Endothelial cell of umbilical vein (primary cell): ENCODE measurements at regions not wholly inside any gene's neighbourhood (a gene's known extent, or its start where the extent isn't known, plus 50 kb on each side); places are given as distances from the start of the nearest gene placed in this dataset.
"Not testable (repeated sequence)": the region's sequence is repeated elsewhere in the genome, so short reads cannot be mapped to it uniquely, and the experiment has no call there.

Experiments used
- BruUV-seq: library from RNA; stranded (reverse); fragments of 400-500 nt; replicated peaks from 2 replicates; lab custom pipeline; 2021; lab: Mats Ljungman, UMichigan
- CTCF ChIA-PET: fragments of 300-600, 350-600 bp; sonication (Branson Sonifier 250); formaldehyde crosslinking; loops from one replicate; lab custom pipeline; 2021; ENCODE audit warnings: antibody characterized with exemption, inconsistent platforms; lab: Charles Lee
- POLR2A ChIA-PET: fragments of 300-600, 350-600 bp; sonication (Branson Sonifier 250); formaldehyde crosslinking; loops from one replicate; lab custom pipeline; 2021; ENCODE audit warnings: antibody characterized with exemption, inconsistent platforms; lab: Charles Lee
- DNase-seq: peaks from one replicate; pipeline ENCODE4 v3.0.0-alpha.2; 2011; ENCODE audit warnings: low read depth, low spot score
- FAIRE-seq: peaks from 2 replicates; lab custom pipeline; 2011; peaks lifted over from hg19 to GRCh38; lab: Jason Lieb, UNC
- H2AFZ ChIP-seq: 2 replicates; pipeline ENCODE4 v1.6.0; 2012; ENCODE audit warnings: low read depth, low read length, control low read depth, inconsistent platforms
- H3K27ac ChIP-seq: 2 replicates; pipeline ENCODE4 v1.5.1; 2011; ENCODE audit warnings: low read depth, mild to moderate bottlenecking, control low read depth, low read length, moderate library complexity; ENCODE audit not compliant: insufficient read depth
- H3K27me3 ChIP-seq, 2 experiments: 2 replicates each; pipeline versions ENCODE4 v1.6.0 to v1.6.1; 2011; ENCODE audit warnings: low read length in 2 of 2, mixed read lengths in 1 of 2; ENCODE audit not compliant: control insufficient read depth in 2 of 2, insufficient read depth in 2 of 2
- H3K36me3 ChIP-seq, 2 experiments: 2 replicates in 1 of 2; 3 replicates in 1 of 2; pipeline ENCODE4 v1.5.1; 2011; ENCODE audit warnings: low read length in 2 of 2, mild to moderate bottlenecking in 1 of 2, moderate library complexity in 1 of 2; ENCODE audit not compliant: control insufficient read depth in 2 of 2, insufficient read depth in 2 of 2; ENCODE audit errors: extremely low read depth in 1 of 2
- H3K4me1 ChIP-seq: 3 replicates; pipeline ENCODE4 v1.5.1; 2011; ENCODE audit warnings: mild to moderate bottlenecking, low read length; ENCODE audit not compliant: control insufficient read depth, insufficient read depth; ENCODE audit errors: extremely low read depth
- H3K4me2 ChIP-seq: 2 replicates; pipeline ENCODE4 v1.6.1; 2011; ENCODE audit warnings: low read length, control low read depth, mixed read lengths; ENCODE audit not compliant: insufficient read depth
- H3K4me3 ChIP-seq, 3 experiments: fragments of 200-600 bp in 1 of 3; sonication (generic), shearing (Covaris generic) in 1 of 3; replicated peaks in 1 of 3; 2 replicates each; pipeline ENCODE4 v1.5.1; 2011 to 2016; ENCODE audit warnings: control low read depth in 3 of 3, low read length in 3 of 3, mild to moderate bottlenecking in 2 of 3, inconsistent platforms in 1 of 3, low read depth in 1 of 3, moderate library complexity in 1 of 3; ENCODE audit not compliant: insufficient read depth in 1 of 3
- H3K79me2 ChIP-seq: 2 replicates; pipeline ENCODE4 v1.6.0; 2012; ENCODE audit warnings: low read length, inconsistent platforms; ENCODE audit not compliant: control insufficient read depth, insufficient read depth
- H3K9ac ChIP-seq: replicated peaks from 2 replicates; pipeline ENCODE3; 2011; ENCODE audit warnings: low read length, control low read depth; ENCODE audit not compliant: insufficient read depth; ENCODE audit errors: extremely low read depth
- H3K9me1 ChIP-seq: replicated peaks from 3 replicates; pipeline ENCODE4 v1.6.0; 2011; ENCODE audit warnings: mild to moderate bottlenecking, low read length; ENCODE audit not compliant: control insufficient read depth, insufficient read depth; ENCODE audit errors: extremely low read depth
- H3K9me3 ChIP-seq: replicated peaks from 2 replicates; pipeline ENCODE4 v1.5.1; 2012; ENCODE audit warnings: low read length, inconsistent platforms; ENCODE audit not compliant: control insufficient read depth, insufficient read depth
- H4K20me1 ChIP-seq: replicated peaks from 2 replicates; pipeline ENCODE3; 2011; ENCODE audit warnings: mild to moderate bottlenecking, low read length; ENCODE audit not compliant: control insufficient read depth, insufficient read depth; ENCODE audit errors: extremely low read depth
- FOS ChIP-seq: IDR thresholded peaks from 2 replicates; pipeline ENCODE4 v1.6.1; 2011; ENCODE audit warnings: mild to moderate bottlenecking, low read length, moderate library complexity, borderline replicate concordance; ENCODE audit not compliant: insufficient read depth
- GATA2 ChIP-seq: IDR thresholded peaks from 2 replicates; pipeline ENCODE4 v1.7.0; 2011; ENCODE audit warnings: low read depth, mild to moderate bottlenecking, moderate library complexity, mixed read lengths, low read length; ENCODE audit not compliant: insufficient read length, insufficient read depth
- JUN ChIP-seq: IDR thresholded peaks from 2 replicates; pipeline ENCODE4 v1.6.1; 2011; ENCODE audit warnings: borderline replicate concordance, low read depth; ENCODE audit not compliant: insufficient read length, insufficient read depth
- MYC ChIP-seq: IDR thresholded peaks from one replicate; pipeline ENCODE4 v1.6.1; 2011; ENCODE audit warnings: mild to moderate bottlenecking, low read depth, low read length
- POLR2A ChIP-seq: IDR thresholded peaks from 2 replicates; pipeline ENCODE4 v1.6.1; 2012; ENCODE audit warnings: low read depth, mild to moderate bottlenecking, control low read depth, low read length
- POLR2AphosphoS5 ChIP-seq: IDR thresholded peaks from 2 replicates; pipeline ENCODE4 v1.6.1; 2012; ENCODE audit warnings: low read depth, mild to moderate bottlenecking, control low read depth, low read length, moderate library complexity; ENCODE audit not compliant: insufficient read depth
- dilution Hi-C: fragments of 300-500 bp; cut with MboI; formaldehyde crosslinking; loops from one replicate; pipeline ENCODE4 v1.15.0; 2019; ENCODE audit warnings: low sequenced_read_pairs; ENCODE audit not compliant: extremely low pct_ligation_motif_present
- intact Hi-C: fragments of 100-400 bp; cut with micrococcal nuclease; formaldehyde crosslinking; loops from one replicate; pipeline ENCODE4 v1.10.0; 2022
- TF ChIP-seq, protein P1 (sequence below), 2 donors: IDR thresholded peaks; 1 replicate in 1 of 2; 2 replicates in 1 of 2; pipeline ENCODE4 v1.5.1; 2011; ENCODE audit warnings: low read length in 2 of 2, mild to moderate bottlenecking in 2 of 2, moderate library complexity in 2 of 2, control low read depth in 1 of 2, inconsistent platforms in 1 of 2, low read depth in 1 of 2; ENCODE audit not compliant: insufficient read depth in 1 of 2; ENCODE audit errors: extremely low read depth in 1 of 2

DNA sequence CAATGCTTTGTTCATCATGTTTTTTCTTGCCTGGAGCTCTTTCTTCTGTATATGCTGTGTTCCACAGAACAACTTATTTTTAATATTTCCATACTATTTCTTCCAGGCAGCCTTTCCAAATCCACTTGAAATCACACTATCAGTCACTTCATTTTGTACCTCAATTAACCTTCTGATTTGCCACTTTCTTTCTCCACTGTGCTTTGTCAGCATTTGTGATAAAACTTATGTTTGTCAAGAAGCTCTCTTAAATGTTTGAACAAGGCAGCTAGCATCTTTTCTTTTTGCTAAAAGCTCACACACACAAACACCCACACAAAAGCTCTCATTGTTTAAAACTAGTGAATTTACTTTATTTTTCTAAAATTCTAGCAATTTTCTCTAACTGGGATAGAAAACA is 2014.7 kb upstream of the RAG2 start:
- CTCF ChIA-PET: no interaction called here
- Histone ChIP-seq H3K27ac (no peak overlapping the region), H3K4me2 (no peak overlapping the region), H3K9me1 (no peaks in the 10 kb centered on the region), H3K27me3 (no peaks in the 10 kb centered on the region), H3K4me3 (no peak overlapping the region), H2AFZ (no peak overlapping the region), H3K9me3 (peaks cover 2% of the 10 kb centered on the region), H3K4me1 (no peaks in the 10 kb centered on the region), H3K9ac (no peak overlapping the region), H3K79me2 (no peaks in the 10 kb centered on the region), H4K20me1 (no peaks in the 10 kb centered on the region), H3K36me3 (no peaks in the 10 kb centered on the region)
- POLR2A ChIA-PET: no interaction called here
- no peak for TF ChIP-seq GATA2
- no peak for TF ChIP-seq POLR2AphosphoS5
- TF ChIP-seq, protein P1, sequence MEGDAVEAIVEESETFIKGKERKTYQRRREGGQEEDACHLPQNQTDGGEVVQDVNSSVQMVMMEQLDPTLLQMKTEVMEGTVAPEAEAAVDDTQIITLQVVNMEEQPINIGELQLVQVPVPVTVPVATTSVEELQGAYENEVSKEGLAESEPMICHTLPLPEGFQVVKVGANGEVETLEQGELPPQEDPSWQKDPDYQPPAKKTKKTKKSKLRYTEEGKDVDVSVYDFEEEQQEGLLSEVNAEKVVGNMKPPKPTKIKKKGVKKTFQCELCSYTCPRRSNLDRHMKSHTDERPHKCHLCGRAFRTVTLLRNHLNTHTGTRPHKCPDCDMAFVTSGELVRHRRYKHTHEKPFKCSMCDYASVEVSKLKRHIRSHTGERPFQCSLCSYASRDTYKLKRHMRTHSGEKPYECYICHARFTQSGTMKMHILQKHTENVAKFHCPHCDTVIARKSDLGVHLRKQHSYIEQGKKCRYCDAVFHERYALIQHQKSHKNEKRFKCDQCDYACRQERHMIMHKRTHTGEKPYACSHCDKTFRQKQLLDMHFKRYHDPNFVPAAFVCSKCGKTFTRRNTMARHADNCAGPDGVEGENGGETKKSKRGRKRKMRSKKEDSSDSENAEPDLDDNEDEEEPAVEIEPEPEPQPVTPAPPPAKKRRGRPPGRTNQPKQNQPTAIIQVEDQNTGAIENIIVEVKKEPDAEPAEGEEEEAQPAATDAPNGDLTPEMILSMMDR (IDR thresholded peaks at IDR 0.05; ENCODE audit: extremely low read depth in 1 of 2, insufficient read depth in 1 of 2, low read depth in 1 of 2, low read length in 2 of 2): no peak
- TF ChIP-seq POLR2A: no peak
- TF ChIP-seq MYC: no peak
- no peak for TF ChIP-seq JUN
- no peak for TF ChIP-seq FOS
- FAIRE-seq (no peak), DNase-seq (no peak)
- intact Hi-C loops (no loop called here), dilution Hi-C loops (no loop called here)
- BruUV-seq: no TSS peak

DNA sequence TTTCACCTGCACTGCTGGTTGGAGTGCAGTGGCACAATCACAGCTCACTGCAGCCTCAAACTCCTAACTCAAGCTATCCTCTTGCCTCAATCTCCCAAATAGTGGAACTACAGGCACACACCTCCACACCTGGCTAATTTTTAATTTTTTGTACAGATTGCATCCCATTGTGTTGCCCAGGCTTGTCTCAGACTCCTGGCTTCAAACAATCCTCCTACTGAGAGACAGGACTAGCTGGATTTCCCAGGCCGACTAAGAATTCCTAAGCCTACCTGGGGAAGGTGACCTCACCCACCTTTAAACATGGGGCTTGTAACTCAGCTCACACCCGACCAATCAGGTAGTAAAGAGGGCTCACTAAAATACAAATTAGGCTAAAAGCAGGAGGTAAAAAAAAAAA is 2003.3 kb upstream of the RAG2 start:
- H3K9me3 ChIP-seq, H3K79me2 ChIP-seq, H3K27me3 ChIP-seq, H3K27ac ChIP-seq, H3K36me3 ChIP-seq, DNase-seq, H3K9ac ChIP-seq, H2AFZ ChIP-seq, BruUV-seq, FAIRE-seq, intact Hi-C loops, H3K4me1 ChIP-seq, CTCF ChIA-PET, dilution Hi-C loops, H4K20me1 ChIP-seq, POLR2A ChIA-PET, H3K9me1 ChIP-seq, H3K4me2 ChIP-seq, H3K4me3 ChIP-seq: not testable (repeated sequence)
